ENCODE measurements at regions not wholly inside any gene's neighbourhood (a gene's known extent, or its start where the extent isn't known, plus 50 kb on each side); places are given as distances from the start of the nearest gene placed in this dataset.

DNA sequence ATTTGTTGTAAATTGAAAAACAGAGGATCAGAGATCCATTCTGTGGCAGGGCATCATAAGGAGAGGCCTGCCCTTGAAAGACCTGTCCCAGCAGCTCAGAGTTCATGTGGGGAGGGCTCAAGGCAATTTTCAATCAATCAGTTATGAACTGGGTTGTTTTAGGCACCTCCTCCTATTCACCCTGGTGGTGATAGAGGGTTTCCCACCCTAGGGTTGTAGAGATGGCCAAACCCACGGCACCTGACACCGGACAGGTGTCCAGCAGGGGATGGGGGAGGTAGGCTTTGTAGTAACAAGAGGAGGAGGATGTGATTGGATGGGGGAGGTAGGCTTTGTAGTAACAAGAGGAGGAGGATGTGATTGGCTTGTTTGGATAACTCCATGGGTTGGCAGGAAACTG lies 205.7 kb downstream of the SOCS6 start:
- TF ChIP-seq CTCF (IDR thresholded peaks at IDR 0.05; ENCODE audit: poor library complexity) = no peak
- TF ChIP-seq EZH2 (IDR thresholded peaks at IDR 0.05; ENCODE audit: borderline replicate concordance) = no peak
- TF ChIP-seq EZH2phosphoT487 (IDR thresholded peaks at IDR 0.05; ENCODE audit: low read depth, severe bottlenecking, unreplicated experiment) = no peak
